ENCODE measurements at regions not wholly inside any gene's neighbourhood (a gene's known extent, or its start where the extent isn't known, plus 50 kb on each side); places are given as distances from the start of the nearest gene placed in this dataset.

- H3K36me3 ChIP-seq, result no peaks in the 10 kb centered on the region
- no peak overlapping the region for H3K4me3 ChIP-seq
- no peak overlapping the region for H3K27ac ChIP-seq
- no peak for ATAC-seq
- H3K4me1 ChIP-seq, result peaks cover 0 to 16% (median 0%) of the 10 kb centered on the region in 12 donors
- TF ChIP-seq POLR2A (IDR thresholded peaks at IDR 0.05) (no peak), CTCF (IDR thresholded peaks at IDR 0.05) (no peak)
- H3K27me3 ChIP-seq, result no peaks in the 10 kb centered on the region
- intact Hi-C loops (cut with DNase I), result no loop called here
- no peak for DNase-seq
- H3K9me3 ChIP-seq, result no peaks in the 10 kb centered on the region
- WGBS, 4 donors, result 54 to 61% (median 56%) methylated on average over 3 of the region's 3 CpGs
Observed at GRCh38 chr1:182189535-182190066, 128.1 kb upstream of the ZNF648 start.

- TF ChIP-seq CTCF (IDR thresholded peaks at IDR 0.05) (no peak), POLR2A (IDR thresholded peaks at IDR 0.05) (no peak)
- H3K9me3 ChIP-seq, result no peaks in the 10 kb centered on the region
- no peaks in the 10 kb centered on the region for H3K36me3 ChIP-seq
- H3K27ac ChIP-seq, result no peak overlapping the region
- no peak for DNase-seq
- ATAC-seq, result no peak
- intact Hi-C loops (cut with DNase I), result no loop called here
- WGBS, 4 donors, result 74 to 93% (median 86%) methylated on average over 3 of the region's 3 CpGs
- no peak overlapping the region for H3K4me3 ChIP-seq
- no peaks in the 10 kb centered on the region for H3K27me3 ChIP-seq
- peaks cover 0 to 23% (median 0%) of the 10 kb centered on the region in 12 donors for H3K4me1 ChIP-seq
Observed at GRCh38 chr1:182186757-182187146, 125.2 kb upstream of the ZNF648 start.

- 88 to 96% (median 92%) methylated on average over 2 of the region's 2 CpGs for WGBS, 4 donors
- TF ChIP-seq CTCF (IDR thresholded peaks at IDR 0.05) (no peak), POLR2A (IDR thresholded peaks at IDR 0.05) (no peak)
- DNase-seq (no peak), ATAC-seq (no peak)
- H3K36me3 ChIP-seq, result no peaks in the 10 kb centered on the region
- H3K27me3 ChIP-seq, result no peaks in the 10 kb centered on the region
- peaks cover 0 to 23% (median 0%) of the 10 kb centered on the region in 12 donors for H3K4me1 ChIP-seq
- intact Hi-C loops (cut with DNase I), result no loop called here
- no peaks in the 10 kb centered on the region for H3K9me3 ChIP-seq
- H3K4me3 ChIP-seq, result no peak overlapping the region
- H3K27ac ChIP-seq, result no peak overlapping the region
Observed at GRCh38 chr1:182185842-182186756, 124.6 kb upstream of the ZNF648 start.

- ATAC-seq, result no peak
Observed at GRCh38 chr1:182185136-182185535, 123.6 kb upstream of the ZNF648 start.

More at GRCh38 chr1:182185136-182185535, 123.6 kb upstream of the ZNF648 start:
- H3K36me3 ChIP-seq, result no peaks in the 10 kb centered on the region
- TF ChIP-seq POLR2A (IDR thresholded peaks at IDR 0.05) (no peak), CTCF (IDR thresholded peaks at IDR 0.05) (no peak)
- peaks cover 0 to 23% (median 0%) of the 10 kb centered on the region in 12 donors for H3K4me1 ChIP-seq
- 75 to 89% (median 83%) methylated on average over 2 of the region's 2 CpGs for WGBS, 4 donors
- no peaks in the 10 kb centered on the region for H3K9me3 ChIP-seq
- H3K4me3 ChIP-seq, result no peak overlapping the region
- no peak for DNase-seq
- intact Hi-C loops (cut with DNase I), result no loop called here
- H3K27ac ChIP-seq, result no peak overlapping the region
- H3K27me3 ChIP-seq, result no peaks in the 10 kb centered on the region

Data from heart left ventricle (tissue), 16 donors.